GM03348 (cell line): ENCODE measurements at regions not wholly inside any gene's neighbourhood (a gene's known extent, or its start where the extent isn't known, plus 50 kb on each side); places are given as distances from the start of the nearest gene placed in this dataset.

Experiments used
- DNase-seq: peaks from one replicate; pipeline ENCODE4 v3.0.0; 2012; ENCODE audit warnings: low spot score

- no peak for DNase-seq
Measured at GRCh38 chr12:125573271-125573670, 508.0 kb downstream of the AACS start.

- DNase-seq = no peak
Measured at GRCh38 chr12:125577334-125577733, 512.1 kb downstream of the AACS start.

GRCh38 chr12:125579916-125580315, 514.7 kb downstream of the AACS start:
- no peak for DNase-seq

- no peak for DNase-seq
Measured at GRCh38 chr12:125583071-125583470, 517.8 kb downstream of the AACS start.

GRCh38 chr12:125586441-125586840, 521.2 kb downstream of the AACS start:
- DNase-seq = no peak

- no peak for DNase-seq
Measured at GRCh38 chr12:125593269-125593668, 528.0 kb downstream of the AACS start.

GRCh38 chr12:125604976-125605375, 539.7 kb downstream of the AACS start:
- DNase-seq = no peak

- no peak for DNase-seq
Measured at GRCh38 chr12:125606312-125606711, 541.1 kb downstream of the AACS start.

- no peak for DNase-seq
Measured at GRCh38 chr12:125610292-125610691, 545.1 kb downstream of the AACS start.

- no peak for DNase-seq
Measured at GRCh38 chr12:125610971-125611370, 545.7 kb downstream of the AACS start.

- no peak for DNase-seq
Measured at GRCh38 chr12:125614058-125614457, 548.8 kb downstream of the AACS start.

- no peak for DNase-seq
Measured at GRCh38 chr12:125619723-125620122, 554.5 kb downstream of the AACS start.

GRCh38 chr12:125633686-125634085, 568.5 kb downstream of the AACS start:
- no peak for DNase-seq

GRCh38 chr12:125634813-125635212, 569.6 kb downstream of the AACS start:
- DNase-seq = no peak

GRCh38 chr12:125639826-125640225, 574.6 kb downstream of the AACS start:
- DNase-seq = no peak

GRCh38 chr12:125643055-125643454, 577.8 kb downstream of the AACS start:
- no peak for DNase-seq

- no peak for DNase-seq
Measured at GRCh38 chr12:125645724-125646123, 580.5 kb downstream of the AACS start.

GRCh38 chr12:125650587-125650986, 585.4 kb downstream of the AACS start:
- DNase-seq = no peak

GRCh38 chr12:125651625-125652024, 586.4 kb downstream of the AACS start:
- no peak for DNase-seq

GRCh38 chr12:125652681-125653080, 587.4 kb downstream of the AACS start:
- DNase-seq = no peak

GRCh38 chr12:125657681-125658080, 592.4 kb downstream of the AACS start:
- no peak for DNase-seq

- no peak for DNase-seq
Measured at GRCh38 chr12:125674554-125675338, 609.5 kb downstream of the AACS start.

- no peak for DNase-seq
Measured at GRCh38 chr12:125676366-125676765, 611.1 kb downstream of the AACS start.

- no peak for DNase-seq
Measured at GRCh38 chr12:125677829-125678228, 612.6 kb downstream of the AACS start.
